Effector memory CD8-positive, alpha-beta T cell (primary cell): ENCODE measurements at regions not wholly inside any gene's neighbourhood (a gene's known extent, or its start where the extent isn't known, plus 50 kb on each side); places are given as distances from the start of the nearest gene placed in this dataset.

ENCODE experiments used
- ATAC-seq: fragments of 150-1000 bp; cut with Tn5 transposase; replicated peaks from 2 replicates; pipeline ENCODE4 v1.10.0; 2021; ENCODE audit warnings: mild to moderate bottlenecking, moderate library complexity
- DNase-seq, 3 experiments: peaks; one replicate each; pipeline ENCODE4 v3.0.0; 2021
- H3K27ac Mint-ChIP-seq, 2 donors: one replicate each; pipeline ENCODE4 v1.8.0; 2022; ENCODE audit warnings: mild to moderate bottlenecking in 2 of 2, mixed read lengths in 2 of 2, moderate library complexity in 2 of 2
- H3K27me3 Mint-ChIP-seq, 2 donors: one replicate each; pipeline ENCODE4 v1.8.0; 2022; ENCODE audit warnings: mixed read lengths in 2 of 2
- H3K36me3 Mint-ChIP-seq: one replicate; pipeline ENCODE4 v1.8.0; 2022; ENCODE audit warnings: mild to moderate bottlenecking, moderate library complexity, mixed read lengths; ENCODE audit not compliant: insufficient read depth
- H3K4me1 Mint-ChIP-seq, 2 donors: one replicate each; pipeline ENCODE4 v1.8.0; 2022; ENCODE audit warnings: low read depth in 2 of 2, mixed read lengths in 2 of 2
- H3K4me3 Mint-ChIP-seq, 2 donors: one replicate each; pipeline ENCODE4 v1.8.0; 2022; ENCODE audit warnings: mild to moderate bottlenecking in 2 of 2, mixed read lengths in 2 of 2, moderate library complexity in 2 of 2
- H3K9me3 Mint-ChIP-seq, 2 donors: one replicate each; pipeline ENCODE4 v1.8.0; 2022; ENCODE audit warnings: mixed read lengths in 2 of 2

DNA sequence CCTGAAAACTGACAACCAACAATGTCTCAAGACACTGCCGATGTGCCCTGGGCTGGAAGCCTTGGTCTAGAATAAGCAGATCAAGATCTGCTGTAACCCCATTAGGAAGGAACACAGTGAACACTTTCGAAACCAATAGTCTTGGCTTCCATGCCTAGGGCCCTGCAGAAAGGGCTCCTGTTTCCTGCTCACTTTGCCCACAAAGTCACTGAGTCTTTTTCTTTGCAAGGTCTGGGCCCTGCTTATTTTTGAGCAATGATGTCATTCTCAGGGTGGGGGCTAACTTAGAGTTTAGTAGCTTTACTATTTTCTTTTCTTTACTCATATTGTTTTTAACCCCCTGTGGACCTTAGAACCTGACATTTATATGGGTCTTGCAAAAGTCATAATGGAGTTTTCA lies 704.2 kb upstream of the TMEM132C start:
- Mint-ChIP-seq H3K4me3 (no peak overlapping the region), H3K27ac (no peak overlapping the region), H3K27me3 (no peaks in the 10 kb centered on the region), H3K4me1 (peaks cover 8 to 13% of the 10 kb centered on the region in 2 donors), H3K9me3 (peaks cover under 1 to 3% of the 10 kb centered on the region in 2 donors), H3K36me3 (peaks cover 3% of the 10 kb centered on the region)
- ATAC-seq (no peak), DNase-seq (no peak)

DNA sequence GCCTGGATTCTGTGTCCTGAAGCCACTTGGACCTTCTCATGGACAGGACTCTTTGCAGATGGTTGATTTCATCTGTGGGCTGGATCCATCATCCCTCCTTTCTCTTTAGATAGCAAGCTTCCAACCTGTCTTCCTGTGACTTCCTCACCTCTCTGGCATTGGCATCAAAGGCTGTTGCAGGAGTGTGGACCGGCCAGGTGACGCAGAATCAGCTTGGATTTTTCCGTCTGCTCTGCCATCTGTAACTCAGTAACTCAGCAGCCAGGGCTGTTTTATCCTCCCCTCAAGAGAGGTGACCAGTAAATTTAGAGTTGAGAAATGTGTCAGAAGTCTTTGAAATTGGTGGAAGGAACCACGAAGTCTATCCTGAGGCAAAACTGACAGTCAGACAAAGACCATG lies 701.7 kb upstream of the TMEM132C start:
- Mint-ChIP-seq H3K9me3 (peaks cover 10 to 14% of the 10 kb centered on the region in 2 donors), H3K27me3 (no peaks in the 10 kb centered on the region), H3K4me3 (no peak overlapping the region), H3K27ac (no peak overlapping the region), H3K36me3 (peaks cover 11% of the 10 kb centered on the region), H3K4me1 (peaks cover 0 to 4% of the 10 kb centered on the region in 2 donors)
- ATAC-seq (no peak), DNase-seq (no peak)

DNA sequence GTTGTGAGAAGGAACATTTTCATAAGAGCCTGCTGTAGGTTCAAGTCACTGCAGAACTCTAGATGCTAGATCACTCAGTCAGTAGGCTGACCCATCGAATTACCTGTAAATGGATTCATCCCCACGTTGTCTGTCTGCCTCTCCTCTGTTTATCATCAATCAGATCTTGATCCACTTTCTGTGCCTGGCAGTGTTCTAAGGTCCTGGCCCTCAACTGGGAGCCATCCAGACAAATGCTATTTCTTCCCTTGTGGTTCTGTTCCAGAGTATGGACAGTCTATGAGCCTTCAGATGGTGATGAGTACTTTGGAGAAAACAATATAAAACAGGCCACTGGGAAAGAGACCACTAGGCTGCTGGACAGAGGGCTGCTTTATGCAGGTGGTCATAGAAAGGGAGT lies 699.4 kb upstream of the TMEM132C start:
- Mint-ChIP-seq H3K9me3 (peaks cover 10 to 14% of the 10 kb centered on the region in 2 donors), H3K36me3 (peaks cover 11% of the 10 kb centered on the region), H3K27me3 (no peaks in the 10 kb centered on the region), H3K27ac (peak overlapping the region; percentile 72 to 77), H3K4me3 (no peak overlapping the region), H3K4me1 (peaks cover 0 to 4% of the 10 kb centered on the region in 2 donors)
- ATAC-seq (no peak), DNase-seq (no peak)

DNA sequence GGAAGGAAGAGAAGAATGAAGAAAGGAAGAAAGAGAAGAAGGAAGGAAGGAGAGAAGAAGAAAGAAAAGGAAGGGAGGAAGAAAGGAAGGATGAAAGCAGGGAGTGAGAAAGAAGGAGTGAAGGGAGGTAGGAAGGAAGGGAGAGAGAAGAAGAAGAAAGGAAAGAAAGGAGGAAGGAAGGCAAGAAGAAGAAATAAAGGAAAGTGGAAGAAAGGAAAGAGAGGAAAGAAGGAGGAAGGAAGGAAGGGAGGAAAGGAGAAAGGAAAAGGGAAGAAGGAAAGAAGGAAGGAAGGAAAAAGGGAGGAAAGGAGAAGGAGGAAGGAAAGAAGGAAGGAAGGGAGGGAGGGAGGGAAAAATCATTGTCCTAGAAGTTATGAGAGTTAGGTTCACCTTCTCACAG lies 696.6 kb upstream of the TMEM132C start:
- Mint-ChIP-seq H3K9me3 (peaks cover 14 to 15% of the 10 kb centered on the region in 2 donors), H3K4me3 (no peak overlapping the region), H3K36me3 (peaks cover 11% of the 10 kb centered on the region), H3K27ac (no peak overlapping the region), H3K27me3 (peaks cover 2 to 4% of the 10 kb centered on the region in 2 donors), H3K4me1 (peaks cover 0 to 4% of the 10 kb centered on the region in 2 donors)
- no peak for ATAC-seq
- DNase-seq = no peak

DNA sequence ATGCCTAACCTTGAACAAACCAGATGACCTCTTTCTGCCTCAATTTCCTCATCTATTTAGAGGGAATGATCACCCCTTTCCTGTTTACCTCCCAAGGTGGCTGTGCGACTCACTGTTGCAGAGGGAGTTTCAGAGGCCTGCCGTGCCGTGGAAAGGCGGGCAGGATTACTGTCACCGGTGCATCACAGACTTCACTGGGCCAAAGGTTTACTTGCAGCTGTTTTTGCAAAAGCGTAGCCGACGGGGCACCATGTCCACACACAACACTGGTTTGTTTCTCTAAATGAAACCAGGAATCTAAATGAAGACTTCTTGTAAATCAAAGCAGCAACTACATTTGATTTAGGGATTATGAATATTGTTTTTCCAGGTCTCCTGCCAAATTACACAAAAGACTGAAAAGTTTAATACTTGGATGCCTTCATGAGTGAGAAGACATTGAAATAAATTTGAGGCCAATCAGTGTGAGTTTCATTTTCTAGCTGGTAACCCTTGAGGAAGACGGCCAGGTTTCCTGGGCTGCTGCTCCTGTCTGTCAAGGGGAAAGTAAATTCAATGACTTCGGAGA lies 696.1 kb upstream of the TMEM132C start:
- ATAC-seq = no peak
- Mint-ChIP-seq H3K9me3 (peaks cover 14 to 15% of the 10 kb centered on the region in 2 donors), H3K27me3 (peaks cover 5 to 7% of the 10 kb centered on the region in 2 donors), H3K4me1 (peaks cover 0 to 4% of the 10 kb centered on the region in 2 donors), H3K27ac (no peak overlapping the region), H3K36me3 (peaks cover 11% of the 10 kb centered on the region), H3K4me3 (no peak overlapping the region)
- DNase-seq = no peak

DNA sequence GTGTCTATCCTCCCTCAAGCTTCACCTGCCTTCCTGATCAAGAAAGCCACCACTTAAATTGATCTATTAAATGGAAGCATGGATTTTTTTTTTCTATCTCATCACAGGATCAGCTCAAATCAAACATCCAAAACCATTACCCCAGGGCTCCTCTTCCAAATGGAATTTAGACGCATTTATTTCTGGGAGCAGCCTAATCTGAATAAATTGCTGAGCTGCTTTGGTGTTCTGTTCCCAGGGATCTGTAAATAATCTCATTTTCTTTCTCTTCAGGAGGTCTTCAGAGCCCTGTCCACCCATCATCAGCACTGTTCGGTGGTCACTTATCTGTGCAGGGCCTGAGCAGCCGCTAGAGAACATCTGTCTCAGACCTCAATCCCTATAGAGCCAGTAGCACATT lies 695.4 kb upstream of the TMEM132C start:
- Mint-ChIP-seq H3K36me3 (peaks cover 11% of the 10 kb centered on the region), H3K4me3 (no peak overlapping the region)
- no peak for ATAC-seq

DNA sequence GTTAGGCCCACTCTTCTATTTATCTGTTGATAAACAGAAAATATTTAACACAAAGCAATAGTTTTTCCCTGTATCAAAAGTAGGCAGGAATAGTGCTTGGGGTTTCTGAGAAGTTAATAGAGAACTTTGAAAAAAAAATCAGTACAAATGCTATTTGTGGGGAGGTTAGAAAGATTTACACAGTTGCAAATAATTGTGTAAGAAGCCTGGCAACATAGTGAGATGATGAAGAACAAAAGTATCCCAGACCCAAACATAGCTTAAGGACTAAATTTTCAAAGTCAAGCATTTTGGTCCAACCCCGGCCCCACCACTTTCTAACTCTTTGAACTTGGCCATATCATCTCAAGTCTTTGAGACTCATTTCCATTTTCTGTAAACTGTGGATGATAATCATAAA lies 687.5 kb upstream of the TMEM132C start:
- H3K4me1 Mint-ChIP-seq = no peaks in the 10 kb centered on the region
- H3K27me3 Mint-ChIP-seq = peaks cover 5 to 9% of the 10 kb centered on the region in 2 donors
- no peak for ATAC-seq
- H3K27ac Mint-ChIP-seq = no peak overlapping the region
- DNase-seq = no peak
- no peak overlapping the region for H3K4me3 Mint-ChIP-seq
- no peaks in the 10 kb centered on the region for H3K36me3 Mint-ChIP-seq
- H3K9me3 Mint-ChIP-seq = no peaks in the 10 kb centered on the region

More for the DNA sequence above, 695.4 kb upstream of the TMEM132C start:
- Mint-ChIP-seq H3K9me3 (peaks cover 14 to 15% of the 10 kb centered on the region in 2 donors), H3K27ac (no peak overlapping the region), H3K4me1 (peaks cover 0 to 4% of the 10 kb centered on the region in 2 donors), H3K27me3 (peaks cover 5 to 9% of the 10 kb centered on the region in 2 donors)
- DNase-seq = no peak

DNA sequence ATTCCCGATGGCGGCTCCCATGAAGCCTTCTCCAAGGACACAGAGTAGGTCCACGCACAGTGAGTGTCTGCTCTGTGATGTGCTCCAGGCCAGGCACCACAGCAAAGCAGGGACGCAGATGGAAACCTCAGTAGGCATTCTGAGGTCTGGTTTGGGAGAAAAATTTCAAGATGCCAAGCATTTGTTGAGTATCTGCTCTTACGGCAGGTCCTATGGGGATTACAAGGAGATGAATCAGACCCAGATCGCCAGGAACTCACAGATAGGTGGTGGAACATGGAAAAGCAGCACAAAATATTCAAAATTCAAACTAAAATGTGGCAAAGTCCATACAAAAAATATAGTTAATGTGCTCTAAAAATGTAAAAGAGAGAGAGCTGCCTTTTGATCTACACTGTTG lies 684.9 kb upstream of the TMEM132C start:
- H3K4me1 Mint-ChIP-seq = no peaks in the 10 kb centered on the region
- no peaks in the 10 kb centered on the region for H3K9me3 Mint-ChIP-seq
- no peak overlapping the region for H3K27ac Mint-ChIP-seq
- H3K27me3 Mint-ChIP-seq = peaks cover 0 to 8% of the 10 kb centered on the region in 2 donors
- no peak overlapping the region for H3K4me3 Mint-ChIP-seq
- no peaks in the 10 kb centered on the region for H3K36me3 Mint-ChIP-seq
- ATAC-seq = no peak
- no peak for DNase-seq

DNA sequence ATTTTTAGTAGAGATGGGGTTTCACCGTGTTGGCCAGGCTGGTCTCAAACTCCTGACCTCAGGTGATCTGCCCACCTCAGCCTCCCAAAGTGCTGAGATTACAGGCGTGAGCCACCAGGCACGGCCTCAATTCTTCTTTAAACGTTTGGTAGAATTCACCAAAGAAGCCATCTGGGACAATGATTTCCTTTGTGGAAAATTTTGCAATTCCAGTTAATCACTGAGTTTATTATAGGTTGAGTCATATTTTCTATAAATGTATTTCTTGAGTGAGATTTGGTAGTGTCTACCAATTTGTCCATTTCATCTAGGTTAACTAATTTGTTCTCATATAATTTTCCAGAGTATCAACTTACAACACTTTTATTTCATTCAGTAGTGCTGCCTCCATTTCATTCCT lies 683.9 kb upstream of the TMEM132C start:
- DNase-seq (no peak), ATAC-seq (no peak)
- H3K36me3 Mint-ChIP-seq = no peaks in the 10 kb centered on the region
- H3K4me1 Mint-ChIP-seq = no peaks in the 10 kb centered on the region
- H3K9me3 Mint-ChIP-seq = no peaks in the 10 kb centered on the region
- no peak overlapping the region for H3K27ac Mint-ChIP-seq
- peaks cover 0 to 8% of the 10 kb centered on the region in 2 donors for H3K27me3 Mint-ChIP-seq
- no peak overlapping the region for H3K4me3 Mint-ChIP-seq

DNA sequence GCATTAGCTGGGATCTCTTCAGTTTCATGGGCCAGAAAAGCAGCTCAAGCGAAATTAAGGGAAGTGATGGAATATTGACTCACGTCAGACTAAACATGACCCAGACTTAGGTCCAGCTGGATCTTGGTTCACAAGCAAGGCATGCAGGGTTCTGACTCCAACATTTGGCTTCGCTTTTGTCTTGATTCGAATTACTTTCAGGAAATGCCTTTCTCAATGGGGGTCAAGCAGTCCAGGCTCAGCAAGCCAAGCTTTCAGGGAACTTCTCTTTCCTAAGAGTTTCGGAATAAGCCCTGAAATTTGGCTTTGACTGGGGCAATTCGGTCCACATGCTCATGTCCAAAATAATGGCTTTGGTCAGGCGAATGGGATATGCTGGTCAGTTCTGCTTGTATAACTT lies 678.7 kb upstream of the TMEM132C start:
- H3K4me3 Mint-ChIP-seq = no peak overlapping the region
- H3K9me3 Mint-ChIP-seq = peaks cover 0 to 2% of the 10 kb centered on the region in 2 donors
- peaks cover 0 to 16% of the 10 kb centered on the region in 2 donors for H3K27me3 Mint-ChIP-seq
- no peaks in the 10 kb centered on the region for H3K36me3 Mint-ChIP-seq
- no peaks in the 10 kb centered on the region for H3K4me1 Mint-ChIP-seq
- no peak overlapping the region for H3K27ac Mint-ChIP-seq
- no peak for DNase-seq
- no peak for ATAC-seq

DNA sequence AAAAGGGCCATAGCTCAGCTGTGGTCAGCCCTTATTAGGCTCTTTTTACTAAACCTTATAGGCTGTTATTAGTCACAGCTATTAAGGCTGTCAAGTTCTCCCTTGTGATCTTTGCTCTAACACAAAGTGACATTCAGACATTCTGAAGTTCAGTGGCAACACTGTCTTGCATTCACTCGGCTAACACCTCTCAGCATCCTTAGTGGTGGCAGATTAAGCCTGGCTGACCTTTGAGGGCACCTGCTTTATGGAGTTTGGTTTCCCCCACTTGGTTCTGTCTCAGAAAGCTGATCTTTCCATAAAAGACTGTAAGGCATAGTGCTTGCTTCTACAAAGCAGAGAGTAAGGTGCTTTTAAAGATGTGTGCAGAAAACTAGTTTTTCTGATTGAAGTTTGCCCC lies 677.4 kb upstream of the TMEM132C start:
- H3K9me3 Mint-ChIP-seq = peaks cover 0 to 2% of the 10 kb centered on the region in 2 donors
- no peak overlapping the region for H3K4me3 Mint-ChIP-seq
- no peaks in the 10 kb centered on the region for H3K36me3 Mint-ChIP-seq
- peaks cover 0 to 15% of the 10 kb centered on the region in 2 donors for H3K27me3 Mint-ChIP-seq
- H3K4me1 Mint-ChIP-seq = no peaks in the 10 kb centered on the region
- H3K27ac Mint-ChIP-seq = no peak overlapping the region
- ATAC-seq (no peak), DNase-seq (no peak)

DNA sequence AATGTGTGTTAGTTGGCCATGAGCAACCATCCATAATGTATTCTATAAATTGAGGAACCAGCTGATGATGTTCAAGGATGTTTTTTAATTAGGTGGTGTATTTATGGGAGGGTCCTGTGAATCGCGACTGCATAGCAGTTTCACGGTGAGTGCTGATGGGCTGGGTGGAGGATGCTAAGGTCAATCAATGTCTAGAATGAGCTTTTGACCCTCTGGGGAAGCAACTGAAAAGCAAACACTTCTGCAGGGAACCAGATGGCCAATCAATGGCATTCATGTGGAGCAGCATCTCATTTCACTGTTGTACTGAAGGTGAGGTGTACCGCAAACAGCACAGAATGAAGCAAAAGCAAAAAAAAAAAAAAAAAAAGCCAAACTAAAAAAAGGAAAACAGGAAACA lies 676.1 kb upstream of the TMEM132C start:
- DNase-seq (no peak), ATAC-seq (no peak)
- H3K9me3 Mint-ChIP-seq = peaks cover 0 to 4% of the 10 kb centered on the region in 2 donors
- no peaks in the 10 kb centered on the region for H3K36me3 Mint-ChIP-seq
- H3K27ac Mint-ChIP-seq = no peak overlapping the region
- no peaks in the 10 kb centered on the region for H3K4me1 Mint-ChIP-seq
- peaks cover 0 to 7% of the 10 kb centered on the region in 2 donors for H3K27me3 Mint-ChIP-seq
- H3K4me3 Mint-ChIP-seq = no peak overlapping the region

DNA sequence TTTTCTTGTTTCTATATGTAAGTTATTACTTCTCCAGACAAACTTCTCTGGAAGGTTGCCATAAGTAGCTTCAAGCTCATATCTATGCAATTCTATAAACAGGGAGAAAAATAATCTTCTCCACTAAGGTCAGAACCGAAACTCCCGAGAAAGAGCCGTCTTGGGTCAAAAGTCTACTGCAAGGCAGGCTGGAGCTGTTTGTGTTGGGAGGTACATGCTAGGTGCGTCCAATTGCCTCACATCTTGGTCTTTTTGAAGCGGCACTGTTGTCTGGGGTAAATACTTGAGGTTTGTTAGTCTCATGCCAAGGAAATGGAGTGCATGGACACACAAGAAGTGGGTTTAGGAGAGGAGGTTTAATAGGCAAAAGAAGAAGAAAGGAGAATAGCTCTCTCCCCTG lies 674.7 kb upstream of the TMEM132C start:
- DNase-seq (no peak), ATAC-seq (no peak)
- Mint-ChIP-seq H3K36me3 (peaks cover 5% of the 10 kb centered on the region), H3K4me1 (no peaks in the 10 kb centered on the region), H3K9me3 (peaks cover 0 to 4% of the 10 kb centered on the region in 2 donors), H3K27me3 (peaks cover 0 to 7% of the 10 kb centered on the region in 2 donors), H3K27ac (no peak overlapping the region), H3K4me3 (no peak overlapping the region)

DNA sequence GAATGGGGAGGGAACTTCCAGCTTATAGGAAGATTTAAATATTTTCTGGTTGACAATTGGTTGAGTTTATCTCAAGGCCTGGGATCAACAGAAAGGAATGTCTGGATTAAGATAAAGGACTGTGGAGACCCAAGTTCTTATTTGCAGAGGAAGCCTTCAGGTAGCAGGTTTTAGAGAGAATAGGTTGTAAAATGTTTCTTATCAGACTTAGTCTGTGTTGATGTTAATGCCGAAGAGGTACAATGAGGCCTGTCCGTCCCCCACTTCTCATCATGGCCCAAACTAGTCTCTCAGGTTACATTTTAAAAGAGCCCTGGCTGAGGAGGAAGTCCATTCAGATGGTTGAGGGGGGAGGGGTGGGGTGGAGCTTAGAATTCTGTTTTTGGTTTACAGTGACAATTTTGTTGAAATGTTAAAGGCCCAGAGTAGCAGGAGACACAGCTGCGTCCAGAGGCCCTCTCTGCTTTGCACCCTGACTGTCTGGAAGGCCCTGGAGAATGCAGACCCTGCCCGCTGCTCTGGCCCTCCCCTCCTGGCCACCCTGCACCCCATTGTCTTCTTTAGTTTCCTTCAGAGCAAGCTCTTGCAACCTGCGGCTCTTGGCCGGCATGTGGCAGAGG lies 672.5 kb upstream of the TMEM132C start:
- Mint-ChIP-seq H3K27me3 (peaks cover 0 to 7% of the 10 kb centered on the region in 2 donors), H3K36me3 (peaks cover 5% of the 10 kb centered on the region), H3K4me1 (no peaks in the 10 kb centered on the region), H3K27ac (no peak overlapping the region), H3K4me3 (no peak overlapping the region), H3K9me3 (peaks cover 0 to 2% of the 10 kb centered on the region in 2 donors)
- ATAC-seq (no peak), DNase-seq (no peak)
